ENCODE measurements at regions not wholly inside any gene's neighbourhood (a gene's known extent, or its start where the extent isn't known, plus 50 kb on each side); places are given as distances from the start of the nearest gene placed in this dataset.

DNA sequence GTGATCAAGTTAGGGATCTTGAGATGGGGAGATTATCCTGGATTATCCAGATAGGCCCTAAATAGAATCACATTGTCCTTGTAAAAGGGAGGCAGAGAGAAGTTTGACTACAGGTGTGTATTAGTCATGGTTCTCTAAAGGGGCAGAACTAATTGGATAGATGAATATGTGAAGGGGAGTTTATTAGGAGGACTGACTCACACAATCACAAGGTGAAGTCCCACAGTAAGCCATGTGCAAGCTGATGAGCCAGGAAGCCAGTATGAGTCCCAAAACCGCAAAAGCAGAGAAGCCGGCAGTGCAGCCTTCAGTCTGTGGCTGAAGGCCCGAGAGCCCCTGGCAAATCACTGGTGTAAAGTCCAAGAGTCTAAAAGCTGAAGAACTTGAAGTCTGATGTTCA, 275.8 kb downstream of the KCNS3 start:
- TF ChIP-seq, protein P1, sequence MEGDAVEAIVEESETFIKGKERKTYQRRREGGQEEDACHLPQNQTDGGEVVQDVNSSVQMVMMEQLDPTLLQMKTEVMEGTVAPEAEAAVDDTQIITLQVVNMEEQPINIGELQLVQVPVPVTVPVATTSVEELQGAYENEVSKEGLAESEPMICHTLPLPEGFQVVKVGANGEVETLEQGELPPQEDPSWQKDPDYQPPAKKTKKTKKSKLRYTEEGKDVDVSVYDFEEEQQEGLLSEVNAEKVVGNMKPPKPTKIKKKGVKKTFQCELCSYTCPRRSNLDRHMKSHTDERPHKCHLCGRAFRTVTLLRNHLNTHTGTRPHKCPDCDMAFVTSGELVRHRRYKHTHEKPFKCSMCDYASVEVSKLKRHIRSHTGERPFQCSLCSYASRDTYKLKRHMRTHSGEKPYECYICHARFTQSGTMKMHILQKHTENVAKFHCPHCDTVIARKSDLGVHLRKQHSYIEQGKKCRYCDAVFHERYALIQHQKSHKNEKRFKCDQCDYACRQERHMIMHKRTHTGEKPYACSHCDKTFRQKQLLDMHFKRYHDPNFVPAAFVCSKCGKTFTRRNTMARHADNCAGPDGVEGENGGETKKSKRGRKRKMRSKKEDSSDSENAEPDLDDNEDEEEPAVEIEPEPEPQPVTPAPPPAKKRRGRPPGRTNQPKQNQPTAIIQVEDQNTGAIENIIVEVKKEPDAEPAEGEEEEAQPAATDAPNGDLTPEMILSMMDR (IDR thresholded peaks at IDR 0.05): no peak
- no peak for TF ChIP-seq ZFX (IDR thresholded peaks at IDR 0.05; ENCODE audit: borderline replicate concordance)
